SK-N-SH (cell line): ENCODE measurements at regions not wholly inside any gene's neighbourhood (a gene's known extent, or its start where the extent isn't known, plus 50 kb on each side); places are given as distances from the start of the nearest gene placed in this dataset.
"Not testable (repeated sequence)": the region's sequence is repeated elsewhere in the genome, so short reads cannot be mapped to it uniquely, and the experiment has no call there.

Experiments used
- CTCF ChIA-PET: fragments of 300-600, 350-600 bp; formaldehyde crosslinking; extraction: SDS; loops from one replicate; lab custom pipeline; 2021; lab: Yijun Ruan, JAX
- POLR2A ChIA-PET: fragments of 350-600 bp; sonication (Branson Sonifier 250); formaldehyde crosslinking; extraction: SDS; loops from one replicate; lab custom pipeline; 2020; ENCODE audit warnings: antibody characterized with exemption, inconsistent platforms; lab: Yijun Ruan, JAX
- DNase-seq: peaks from one replicate; pipeline ENCODE4 v3.0.0; 2012
- H2AFZ ChIP-seq: fragments of 200-600 bp; sonication (generic); 2 replicates; pipeline ENCODE4 v1.8.1; 2016; ENCODE audit warnings: antibody characterized with exemption, mild to moderate bottlenecking, low read depth
- H3F3A ChIP-seq: fragments of 200-600 bp; sonication (generic); replicated peaks from 2 replicates; pipeline ENCODE3; 2016; ENCODE audit warnings: antibody characterized with exemption, mild to moderate bottlenecking; ENCODE audit not compliant: insufficient read depth
- H3K27ac ChIP-seq, 2 experiments: fragments of 200-500 bp in 1 of 2; fragments of 200-600 bp in 1 of 2; sonication (Bioruptor generic) in 1 of 2; sonication (generic), shearing (Covaris generic) in 1 of 2; 2 replicates each; pipeline versions ENCODE4 v1.5.1 to v1.6.1; 2014 to 2016; ENCODE audit warnings: low read depth in 2 of 2, inconsistent platforms in 1 of 2, low read length in 1 of 2, mild to moderate bottlenecking in 1 of 2, mixed read lengths in 1 of 2
- H3K27me3 ChIP-seq: fragments of 200-600 bp; sonication (generic), shearing (Covaris generic); 2 replicates; pipeline ENCODE4 v1.6.1; 2016; ENCODE audit warnings: mixed run types; ENCODE audit not compliant: insufficient read depth
- H3K36me3 ChIP-seq, 2 experiments: fragments of 200-500 bp in 1 of 2; fragments of 200-600 bp in 1 of 2; sonication (Bioruptor generic) in 1 of 2; sonication (generic) in 1 of 2; replicated peaks in 1 of 2; 2 replicates each; pipeline versions ENCODE3 to v1.5.1; 2014 to 2016; ENCODE audit warnings: low read length in 1 of 2, mild to moderate bottlenecking in 1 of 2; ENCODE audit not compliant: insufficient read depth in 2 of 2, control insufficient read depth in 1 of 2
- H3K4me1 ChIP-seq, 2 experiments: fragments of 200-500 bp in 1 of 2; fragments of 200-600 bp in 1 of 2; sonication (Bioruptor generic) in 1 of 2; sonication (generic), shearing (Covaris generic) in 1 of 2; 2 replicates each; pipeline versions ENCODE4 v1.5.1 to v1.6.1; 2014 to 2016; ENCODE audit warnings: low read depth in 1 of 2, low read length in 1 of 2, mixed run types in 1 of 2; ENCODE audit not compliant: insufficient read depth in 2 of 2, control insufficient read depth in 1 of 2
- H3K4me2 ChIP-seq: fragments of 200-600 bp; sonication (generic), shearing (Covaris generic); 2 replicates; pipeline ENCODE4 v1.6.1; 2017; ENCODE audit warnings: mixed run types
- H3K4me3 ChIP-seq, 2 experiments: fragments of 200-500 bp in 1 of 2; fragments of 200-600 bp in 1 of 2; sonication (Bioruptor generic) in 1 of 2; sonication (generic), shearing (Covaris generic) in 1 of 2; 2 replicates each; pipeline versions ENCODE4 v1.5.1 to v1.8.1; 2014 to 2016; ENCODE audit warnings: low read depth in 2 of 2, inconsistent platforms in 1 of 2, low read length in 1 of 2, mild to moderate bottlenecking in 1 of 2, mixed read lengths in 1 of 2, moderate library complexity in 1 of 2
- H3K79me2 ChIP-seq: fragments of 200-600 bp; sonication (generic); 2 replicates; pipeline ENCODE4 v1.8.1; 2017; ENCODE audit warnings: mild to moderate bottlenecking; ENCODE audit not compliant: insufficient read depth
- H3K9ac ChIP-seq: fragments of 200-600 bp; sonication (generic); 2 replicates; pipeline ENCODE4 v1.6.1; 2017; ENCODE audit warnings: mixed run types
- H3K9me2 ChIP-seq: fragments of 200-600 bp; sonication (generic); 2 replicates; pipeline ENCODE4 v1.6.1; 2017; ENCODE audit warnings: mixed run types
- H3K9me3 ChIP-seq: fragments of 200-600 bp; sonication (generic); 2 replicates; pipeline ENCODE4 v1.6.1; 2017; ENCODE audit warnings: mixed run types, mild to moderate bottlenecking, moderate library complexity
- H4K20me1 ChIP-seq: fragments of 200-600 bp; sonication (generic); 2 replicates; pipeline ENCODE4 v1.6.1; 2017; ENCODE audit warnings: mild to moderate bottlenecking, mixed run types; ENCODE audit not compliant: insufficient read depth
- FOXM1 ChIP-seq: IDR thresholded peaks from 2 replicates; pipeline ENCODE4 v1.4.0; 2012; ENCODE audit warnings: low read depth, mild to moderate bottlenecking
- GATA2 ChIP-seq: sonication (generic); formaldehyde crosslinking; IDR thresholded peaks from 2 replicates; pipeline ENCODE4 v1.5.0; 2020; ENCODE audit warnings: mild to moderate bottlenecking, missing genetic modification reagents
- JUND ChIP-seq: IDR thresholded peaks from 2 replicates; pipeline ENCODE4 v1.4.0; 2012
- MEF2A ChIP-seq: IDR thresholded peaks from 2 replicates; pipeline ENCODE4 v1.4.0; 2012; ENCODE audit warnings: low read depth, borderline replicate concordance
- POLR2AphosphoS5 ChIP-seq: IDR thresholded peaks from 2 replicates; pipeline ENCODE4 v1.6.1; 2012; ENCODE audit warnings: low read depth, low read length
- RAD21 ChIP-seq: IDR thresholded peaks from 2 replicates; pipeline ENCODE4 v1.6.1; 2012; ENCODE audit warnings: mild to moderate bottlenecking, low read length
- SIN3A ChIP-seq: IDR thresholded peaks from 2 replicates; pipeline ENCODE4 v1.6.1; 2012; ENCODE audit warnings: low read depth, mild to moderate bottlenecking, low read length, moderate library complexity, borderline replicate concordance
- TCF12 ChIP-seq: IDR thresholded peaks from 2 replicates; pipeline ENCODE4 v1.4.0; 2012
- WGBS: methylation state at CpG from one replicate; pipeline ENCODE4 v1.1.6; 2017; ENCODE audit warnings: low lambda C conversion rate; 5-methylcytosine and 5-hydroxymethylcytosine counted together
- TF ChIP-seq, protein P1 (sequence below): IDR thresholded peaks from 2 replicates; pipeline ENCODE4 v1.4.0; 2012; ENCODE audit warnings: low read depth, borderline replicate concordance
- TF ChIP-seq, protein P2 (sequence below): fragments of 150-350 bp; IDR thresholded peaks from 2 replicates; pipeline ENCODE4 v1.6.1; 2017; ENCODE audit warnings: antibody characterized with exemption, low read length, low read depth, borderline replicate concordance
- TF ChIP-seq, protein P3 (sequence below): fragments of 200-600 bp; sonication (generic); IDR thresholded peaks from 2 replicates; pipeline ENCODE4 v1.6.1; 2017; ENCODE audit warnings: antibody characterized with exemption, mild to moderate bottlenecking, moderate library complexity
- TF ChIP-seq, protein P4 (sequence below): IDR thresholded peaks from 2 replicates; pipeline ENCODE4 v1.6.1; 2012; ENCODE audit warnings: mild to moderate bottlenecking, low read depth, low read length, moderate library complexity
- TF ChIP-seq, protein P5 (sequence below): IDR thresholded peaks from 2 replicates; pipeline ENCODE4; 2012
- TF ChIP-seq, protein P6 (sequence below): IDR thresholded peaks from 2 replicates; pipeline ENCODE4 v1.4.0; 2012; ENCODE audit warnings: low read depth

DNA sequence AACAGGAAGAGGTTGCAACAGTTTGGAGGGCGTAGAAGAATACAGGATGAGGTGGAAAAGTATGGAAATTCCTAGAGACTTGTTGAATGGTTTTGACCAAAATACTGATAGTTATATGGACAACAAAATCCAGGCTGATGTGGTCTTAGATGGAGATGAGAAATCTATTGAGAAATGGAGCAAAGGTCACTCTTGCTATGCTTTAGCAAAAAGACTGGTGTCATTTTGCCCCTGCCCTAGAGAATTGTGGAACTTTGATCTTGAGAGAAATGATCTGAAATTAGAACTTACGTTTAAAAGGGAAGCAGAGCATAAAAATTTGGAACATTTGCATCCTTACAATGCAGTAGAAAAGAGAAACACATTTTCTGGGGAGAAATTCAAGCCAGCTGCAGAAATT lies 686.9 kb upstream of the GBE1 start (continued):
- TF ChIP-seq, protein P1, sequence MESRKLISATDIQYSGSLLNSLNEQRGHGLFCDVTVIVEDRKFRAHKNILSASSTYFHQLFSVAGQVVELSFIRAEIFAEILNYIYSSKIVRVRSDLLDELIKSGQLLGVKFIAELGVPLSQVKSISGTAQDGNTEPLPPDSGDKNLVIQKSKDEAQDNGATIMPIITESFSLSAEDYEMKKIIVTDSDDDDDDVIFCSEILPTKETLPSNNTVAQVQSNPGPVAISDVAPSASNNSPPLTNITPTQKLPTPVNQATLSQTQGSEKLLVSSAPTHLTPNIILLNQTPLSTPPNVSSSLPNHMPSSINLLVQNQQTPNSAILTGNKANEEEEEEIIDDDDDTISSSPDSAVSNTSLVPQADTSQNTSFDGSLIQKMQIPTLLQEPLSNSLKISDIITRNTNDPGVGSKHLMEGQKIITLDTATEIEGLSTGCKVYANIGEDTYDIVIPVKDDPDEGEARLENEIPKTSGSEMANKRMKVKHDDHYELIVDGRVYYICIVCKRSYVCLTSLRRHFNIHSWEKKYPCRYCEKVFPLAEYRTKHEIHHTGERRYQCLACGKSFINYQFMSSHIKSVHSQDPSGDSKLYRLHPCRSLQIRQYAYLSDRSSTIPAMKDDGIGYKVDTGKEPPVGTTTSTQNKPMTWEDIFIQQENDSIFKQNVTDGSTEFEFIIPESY: no peak
- TF ChIP-seq GATA2 (CRISPR knock-in tag) (no peak), JUND (no peak)

DNA sequence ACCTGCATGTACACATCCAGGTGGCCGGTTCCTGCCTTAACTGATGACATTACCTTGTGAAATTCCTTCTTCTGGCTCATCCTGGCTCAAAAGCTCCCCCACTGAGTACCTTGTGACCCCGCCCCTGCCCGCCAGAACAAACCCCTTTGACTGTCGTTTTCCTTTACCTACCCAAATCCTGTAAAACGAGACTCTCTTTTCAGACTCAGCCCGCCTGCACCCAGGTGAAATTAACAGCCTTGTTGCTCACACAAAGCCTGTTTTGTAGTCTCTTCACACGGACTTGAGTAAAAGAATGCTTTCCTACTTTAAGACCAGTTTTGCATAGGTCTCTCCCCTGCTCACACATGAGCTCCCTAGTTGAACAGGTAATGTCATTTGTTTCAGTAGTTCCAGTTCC lies 667.4 kb upstream of the GBE1 start:
- POLR2A ChIA-PET, H4K20me1 ChIP-seq, H3K9me2 ChIP-seq, H3K9ac ChIP-seq, H3K4me1 ChIP-seq, H3K27ac ChIP-seq, H3K4me2 ChIP-seq, H3K36me3 ChIP-seq, H3K9me3 ChIP-seq, H3K27me3 ChIP-seq, H2AFZ ChIP-seq, H3K4me3 ChIP-seq, H3F3A ChIP-seq, DNase-seq, H3K79me2 ChIP-seq: not testable (repeated sequence)
- CTCF ChIA-PET: interaction anchor here (0.8 kb wide), 1 partner anchor 68 kb away, joined by 3 read pairs; no protein-coding TSS in a partner anchor
- 0% methylated on average over 7 of the region's 7 CpGs for WGBS

DNA sequence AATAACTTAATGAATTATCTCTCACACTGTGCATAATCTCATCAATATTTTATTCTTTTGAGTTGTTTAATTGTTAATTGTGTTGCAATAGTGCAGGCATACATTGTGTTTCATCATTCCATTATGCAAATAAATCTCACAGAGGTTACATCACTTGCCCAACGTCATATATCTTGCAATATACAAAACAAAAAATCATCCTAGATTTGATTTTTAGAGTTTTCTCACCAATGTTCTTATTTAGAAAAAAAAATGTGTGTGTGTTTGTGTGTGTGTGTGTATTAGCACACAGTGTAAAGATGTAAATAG lies 662.5 kb upstream of the GBE1 start:
- TF ChIP-seq, protein P2, sequence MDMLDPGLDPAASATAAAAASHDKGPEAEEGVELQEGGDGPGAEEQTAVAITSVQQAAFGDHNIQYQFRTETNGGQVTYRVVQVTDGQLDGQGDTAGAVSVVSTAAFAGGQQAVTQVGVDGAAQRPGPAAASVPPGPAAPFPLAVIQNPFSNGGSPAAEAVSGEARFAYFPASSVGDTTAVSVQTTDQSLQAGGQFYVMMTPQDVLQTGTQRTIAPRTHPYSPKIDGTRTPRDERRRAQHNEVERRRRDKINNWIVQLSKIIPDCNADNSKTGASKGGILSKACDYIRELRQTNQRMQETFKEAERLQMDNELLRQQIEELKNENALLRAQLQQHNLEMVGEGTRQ: no peak
- TF ChIP-seq, protein P3, sequence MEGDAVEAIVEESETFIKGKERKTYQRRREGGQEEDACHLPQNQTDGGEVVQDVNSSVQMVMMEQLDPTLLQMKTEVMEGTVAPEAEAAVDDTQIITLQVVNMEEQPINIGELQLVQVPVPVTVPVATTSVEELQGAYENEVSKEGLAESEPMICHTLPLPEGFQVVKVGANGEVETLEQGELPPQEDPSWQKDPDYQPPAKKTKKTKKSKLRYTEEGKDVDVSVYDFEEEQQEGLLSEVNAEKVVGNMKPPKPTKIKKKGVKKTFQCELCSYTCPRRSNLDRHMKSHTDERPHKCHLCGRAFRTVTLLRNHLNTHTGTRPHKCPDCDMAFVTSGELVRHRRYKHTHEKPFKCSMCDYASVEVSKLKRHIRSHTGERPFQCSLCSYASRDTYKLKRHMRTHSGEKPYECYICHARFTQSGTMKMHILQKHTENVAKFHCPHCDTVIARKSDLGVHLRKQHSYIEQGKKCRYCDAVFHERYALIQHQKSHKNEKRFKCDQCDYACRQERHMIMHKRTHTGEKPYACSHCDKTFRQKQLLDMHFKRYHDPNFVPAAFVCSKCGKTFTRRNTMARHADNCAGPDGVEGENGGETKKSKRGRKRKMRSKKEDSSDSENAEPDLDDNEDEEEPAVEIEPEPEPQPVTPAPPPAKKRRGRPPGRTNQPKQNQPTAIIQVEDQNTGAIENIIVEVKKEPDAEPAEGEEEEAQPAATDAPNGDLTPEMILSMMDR: no peak
- TF ChIP-seq, protein P4, sequence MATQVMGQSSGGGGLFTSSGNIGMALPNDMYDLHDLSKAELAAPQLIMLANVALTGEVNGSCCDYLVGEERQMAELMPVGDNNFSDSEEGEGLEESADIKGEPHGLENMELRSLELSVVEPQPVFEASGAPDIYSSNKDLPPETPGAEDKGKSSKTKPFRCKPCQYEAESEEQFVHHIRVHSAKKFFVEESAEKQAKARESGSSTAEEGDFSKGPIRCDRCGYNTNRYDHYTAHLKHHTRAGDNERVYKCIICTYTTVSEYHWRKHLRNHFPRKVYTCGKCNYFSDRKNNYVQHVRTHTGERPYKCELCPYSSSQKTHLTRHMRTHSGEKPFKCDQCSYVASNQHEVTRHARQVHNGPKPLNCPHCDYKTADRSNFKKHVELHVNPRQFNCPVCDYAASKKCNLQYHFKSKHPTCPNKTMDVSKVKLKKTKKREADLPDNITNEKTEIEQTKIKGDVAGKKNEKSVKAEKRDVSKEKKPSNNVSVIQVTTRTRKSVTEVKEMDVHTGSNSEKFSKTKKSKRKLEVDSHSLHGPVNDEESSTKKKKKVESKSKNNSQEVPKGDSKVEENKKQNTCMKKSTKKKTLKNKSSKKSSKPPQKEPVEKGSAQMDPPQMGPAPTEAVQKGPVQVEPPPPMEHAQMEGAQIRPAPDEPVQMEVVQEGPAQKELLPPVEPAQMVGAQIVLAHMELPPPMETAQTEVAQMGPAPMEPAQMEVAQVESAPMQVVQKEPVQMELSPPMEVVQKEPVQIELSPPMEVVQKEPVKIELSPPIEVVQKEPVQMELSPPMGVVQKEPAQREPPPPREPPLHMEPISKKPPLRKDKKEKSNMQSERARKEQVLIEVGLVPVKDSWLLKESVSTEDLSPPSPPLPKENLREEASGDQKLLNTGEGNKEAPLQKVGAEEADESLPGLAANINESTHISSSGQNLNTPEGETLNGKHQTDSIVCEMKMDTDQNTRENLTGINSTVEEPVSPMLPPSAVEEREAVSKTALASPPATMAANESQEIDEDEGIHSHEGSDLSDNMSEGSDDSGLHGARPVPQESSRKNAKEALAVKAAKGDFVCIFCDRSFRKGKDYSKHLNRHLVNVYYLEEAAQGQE: no peak
- TF ChIP-seq JUND: no peak
- no peak for TF ChIP-seq RAD21
- no peak for TF ChIP-seq FOXM1
- TF ChIP-seq, protein P5, sequence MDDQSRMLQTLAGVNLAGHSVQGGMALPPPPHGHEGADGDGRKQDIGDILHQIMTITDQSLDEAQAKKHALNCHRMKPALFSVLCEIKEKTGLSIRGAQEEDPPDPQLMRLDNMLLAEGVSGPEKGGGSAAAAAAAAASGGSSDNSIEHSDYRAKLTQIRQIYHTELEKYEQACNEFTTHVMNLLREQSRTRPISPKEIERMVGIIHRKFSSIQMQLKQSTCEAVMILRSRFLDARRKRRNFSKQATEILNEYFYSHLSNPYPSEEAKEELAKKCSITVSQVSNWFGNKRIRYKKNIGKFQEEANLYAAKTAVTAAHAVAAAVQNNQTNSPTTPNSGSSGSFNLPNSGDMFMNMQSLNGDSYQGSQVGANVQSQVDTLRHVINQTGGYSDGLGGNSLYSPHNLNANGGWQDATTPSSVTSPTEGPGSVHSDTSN: no peak
- no peak for TF ChIP-seq TCF12
- TF ChIP-seq, protein P6, sequence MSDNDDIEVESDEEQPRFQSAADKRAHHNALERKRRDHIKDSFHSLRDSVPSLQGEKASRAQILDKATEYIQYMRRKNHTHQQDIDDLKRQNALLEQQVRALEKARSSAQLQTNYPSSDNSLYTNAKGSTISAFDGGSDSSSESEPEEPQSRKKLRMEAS: no peak
- no peak for TF ChIP-seq SIN3A
- no peak for TF ChIP-seq MEF2A
- TF ChIP-seq POLR2AphosphoS5: no peak
- POLR2A ChIA-PET: no interaction called here
- 2% methylated on average over 1 of the region's 1 CpG for WGBS

More for the DNA sequence above, 662.5 kb upstream of the GBE1 start:
- Histone ChIP-seq H3K27me3 (no peaks in the 10 kb centered on the region; the same call in 1 of the 2 replicates), H3F3A (no peaks in the 10 kb centered on the region), H3K36me3 (no peaks in the 10 kb centered on the region), H3K79me2 (no peaks in the 10 kb centered on the region), H3K9me2 (no peaks in the 10 kb centered on the region), H3K4me3 (no peak overlapping the region), H3K9ac (no peak overlapping the region), H3K9me3 (no peaks in the 10 kb centered on the region), H2AFZ (no peak overlapping the region), H3K4me1 (no peaks in the 10 kb centered on the region), H3K4me2 (no peak overlapping the region), H4K20me1 (no peaks in the 10 kb centered on the region), H3K27ac (no peak overlapping the region)
- CTCF ChIA-PET: no interaction called here
- DNase-seq: no peak
